Lower leg skin (tissue), 4 donors: ENCODE measurements at regions not wholly inside any gene's neighbourhood (a gene's known extent, or its start where the extent isn't known, plus 50 kb on each side); places are given as distances from the start of the nearest gene placed in this dataset.

Experiments used
- DNase-seq, 2 donors: peaks; one replicate each; pipeline ENCODE4 v3.0.0-alpha.2; 2019; ENCODE audit warnings: low spot score in 2 of 2
- H3K4me3 ChIP-seq: fragments of 200-600 bp; sonication (generic); 2 replicates; pipeline ENCODE4 v1.5.1; 2017; ENCODE audit warnings: mild to moderate bottlenecking, low read depth; ENCODE audit not compliant: poor library complexity, severe bottlenecking
- POLR2A ChIP-seq, 2 donors: fragments of 450-650 bp; IDR thresholded peaks; one replicate each; pipeline ENCODE4 v1.6.1; 2016 to 2017; ENCODE audit warnings: antibody characterized with exemption in 2 of 2, mild to moderate bottlenecking in 1 of 2, moderate library complexity in 1 of 2
- WGBS, 2 donors: methylation state at CpG; one replicate each; pipeline ENCODE4 v1.1.5; 2018; 5-methylcytosine and 5-hydroxymethylcytosine counted together
- intact Hi-C: fragments of 100-400 bp; cut with DNase I; formaldehyde crosslinking; loops from one replicate; pipeline ENCODE4 v1.15.0; 2023; ENCODE audit warnings: low total_unique reads
- TF ChIP-seq, protein P1 (sequence below), 3 donors: fragments of 450-650 bp; IDR thresholded peaks; one replicate each; pipeline ENCODE4 v1.5.1; 2016; ENCODE audit warnings: antibody characterized with exemption in 3 of 3, mild to moderate bottlenecking in 3 of 3, moderate library complexity in 2 of 3

DNA sequence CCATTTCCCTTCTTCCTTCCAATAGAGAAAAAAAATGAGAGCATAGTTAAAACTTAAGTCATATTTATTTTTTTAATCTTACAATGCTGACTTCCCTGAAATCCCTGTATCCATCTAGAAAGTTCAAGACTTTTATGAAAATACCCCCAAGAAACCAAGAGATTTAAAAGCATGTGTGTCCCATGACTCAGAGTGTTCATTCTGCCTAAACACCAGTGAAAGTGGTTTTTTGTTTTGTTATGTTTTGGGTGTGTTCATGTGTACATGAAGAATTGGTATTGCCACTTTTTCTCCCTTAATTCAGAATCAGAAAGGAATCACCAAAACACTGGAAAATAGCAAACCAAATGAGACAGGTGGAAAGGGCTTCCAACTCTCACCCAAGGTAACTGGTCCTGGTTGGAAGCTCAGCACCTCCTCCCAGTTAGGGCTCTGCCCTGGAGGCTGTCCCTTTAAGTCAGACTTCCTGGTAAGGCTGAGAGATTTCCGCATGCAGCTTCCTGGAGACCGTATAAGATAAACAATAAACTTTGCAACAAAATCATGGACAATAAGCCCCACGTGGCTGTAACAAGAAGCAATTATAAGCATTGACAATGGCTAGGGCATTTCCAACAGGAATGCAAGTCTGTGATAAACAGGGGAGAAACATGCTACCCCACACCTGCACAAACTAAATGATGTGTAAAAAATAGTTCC, 121.9 kb upstream of the ARHGEF3 start:
- WGBS, 2 donors, result 0 to 3% methylated on average over 3 of the region's 3 CpGs
- no peak overlapping the region for H3K4me3 ChIP-seq
- peak in 1 of 2 donors; percentile 34 for DNase-seq
- TF ChIP-seq POLR2A (IDR thresholded peaks at IDR 0.05), result no peak
- TF ChIP-seq, protein P1, sequence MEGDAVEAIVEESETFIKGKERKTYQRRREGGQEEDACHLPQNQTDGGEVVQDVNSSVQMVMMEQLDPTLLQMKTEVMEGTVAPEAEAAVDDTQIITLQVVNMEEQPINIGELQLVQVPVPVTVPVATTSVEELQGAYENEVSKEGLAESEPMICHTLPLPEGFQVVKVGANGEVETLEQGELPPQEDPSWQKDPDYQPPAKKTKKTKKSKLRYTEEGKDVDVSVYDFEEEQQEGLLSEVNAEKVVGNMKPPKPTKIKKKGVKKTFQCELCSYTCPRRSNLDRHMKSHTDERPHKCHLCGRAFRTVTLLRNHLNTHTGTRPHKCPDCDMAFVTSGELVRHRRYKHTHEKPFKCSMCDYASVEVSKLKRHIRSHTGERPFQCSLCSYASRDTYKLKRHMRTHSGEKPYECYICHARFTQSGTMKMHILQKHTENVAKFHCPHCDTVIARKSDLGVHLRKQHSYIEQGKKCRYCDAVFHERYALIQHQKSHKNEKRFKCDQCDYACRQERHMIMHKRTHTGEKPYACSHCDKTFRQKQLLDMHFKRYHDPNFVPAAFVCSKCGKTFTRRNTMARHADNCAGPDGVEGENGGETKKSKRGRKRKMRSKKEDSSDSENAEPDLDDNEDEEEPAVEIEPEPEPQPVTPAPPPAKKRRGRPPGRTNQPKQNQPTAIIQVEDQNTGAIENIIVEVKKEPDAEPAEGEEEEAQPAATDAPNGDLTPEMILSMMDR (IDR thresholded peaks at IDR 0.05), result no peak
- intact Hi-C loops, result no loop called here

DNA sequence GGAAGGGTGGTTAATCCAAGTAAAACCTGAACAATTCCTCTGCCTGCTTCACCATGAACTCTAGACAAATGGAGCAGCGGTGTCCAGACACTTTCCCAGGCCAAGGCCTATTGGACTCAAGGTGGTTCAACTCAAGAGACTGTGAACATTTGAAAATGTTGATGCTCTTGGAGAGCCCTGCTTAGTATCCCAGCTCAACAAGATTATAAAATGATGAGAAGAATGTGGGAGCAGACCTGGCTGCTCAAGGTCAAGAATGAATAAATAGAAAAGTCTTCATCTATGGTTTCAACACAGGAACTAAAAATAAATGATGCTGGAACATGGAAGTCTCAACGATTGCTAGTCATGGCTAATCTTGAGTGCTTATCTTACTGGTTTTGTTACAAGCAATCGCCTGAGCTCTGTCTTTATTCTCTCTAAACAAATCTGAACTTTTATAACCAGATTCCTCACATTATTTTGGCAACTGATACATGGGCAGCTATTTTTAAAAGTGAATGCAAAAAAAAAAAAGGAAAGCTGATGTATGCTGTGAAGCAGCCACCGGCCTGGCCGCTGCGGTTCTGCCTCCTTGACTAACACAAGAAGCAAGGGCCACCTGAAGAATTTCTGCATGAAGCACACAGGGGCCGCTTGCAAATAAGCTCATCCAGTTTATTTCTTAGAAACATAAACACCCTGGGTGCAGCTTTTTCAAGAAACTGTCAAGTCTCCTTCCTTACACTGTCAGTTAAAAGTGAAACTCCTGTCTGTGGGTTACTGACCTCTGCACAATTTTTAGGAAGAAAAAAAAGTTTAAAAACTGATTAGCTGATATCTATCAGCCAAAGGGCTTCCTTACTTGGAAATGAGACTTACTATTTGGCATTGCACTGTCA, 120.1 kb upstream of the ARHGEF3 start:
- WGBS, 2 donors, result 45 to 51% methylated on average over 7 of the region's 7 CpGs
- intact Hi-C loops, result no loop called here

DNA sequence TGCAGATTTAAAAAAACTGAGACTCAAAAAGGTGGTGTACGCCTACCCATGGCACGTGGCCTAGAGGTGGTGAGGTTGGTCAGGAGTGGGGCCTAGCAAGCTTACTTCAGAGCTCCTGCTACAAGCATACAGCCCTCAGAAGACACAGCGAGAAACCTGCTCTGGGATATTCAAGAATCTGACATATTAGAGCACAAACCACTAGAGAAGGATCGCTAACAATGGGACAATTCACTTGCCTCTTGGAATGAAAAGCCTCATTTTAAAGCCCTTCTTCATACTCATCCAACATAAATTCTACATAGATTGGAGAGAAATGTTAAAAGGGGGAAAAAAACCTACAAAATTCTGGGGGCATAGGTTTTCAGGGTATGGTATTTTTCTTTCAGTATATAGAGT, 118.0 kb upstream of the ARHGEF3 start:
- DNase-seq, result no peak
- TF ChIP-seq, protein P1 (IDR thresholded peaks at IDR 0.05), result no peak
- TF ChIP-seq POLR2A (IDR thresholded peaks at IDR 0.05), result no peak
- WGBS, 2 donors, result 81 to 90% methylated on average over 4 of the region's 4 CpGs
- H3K4me3 ChIP-seq, result no peak overlapping the region
- intact Hi-C loops, result no loop called here

More for the DNA sequence above, 120.1 kb upstream of the ARHGEF3 start:
- DNase-seq, result no peak
- H3K4me3 ChIP-seq, result no peak overlapping the region
- TF ChIP-seq, protein P1 (IDR thresholded peaks at IDR 0.05), result no peak
- no peak for TF ChIP-seq POLR2A (IDR thresholded peaks at IDR 0.05)

DNA sequence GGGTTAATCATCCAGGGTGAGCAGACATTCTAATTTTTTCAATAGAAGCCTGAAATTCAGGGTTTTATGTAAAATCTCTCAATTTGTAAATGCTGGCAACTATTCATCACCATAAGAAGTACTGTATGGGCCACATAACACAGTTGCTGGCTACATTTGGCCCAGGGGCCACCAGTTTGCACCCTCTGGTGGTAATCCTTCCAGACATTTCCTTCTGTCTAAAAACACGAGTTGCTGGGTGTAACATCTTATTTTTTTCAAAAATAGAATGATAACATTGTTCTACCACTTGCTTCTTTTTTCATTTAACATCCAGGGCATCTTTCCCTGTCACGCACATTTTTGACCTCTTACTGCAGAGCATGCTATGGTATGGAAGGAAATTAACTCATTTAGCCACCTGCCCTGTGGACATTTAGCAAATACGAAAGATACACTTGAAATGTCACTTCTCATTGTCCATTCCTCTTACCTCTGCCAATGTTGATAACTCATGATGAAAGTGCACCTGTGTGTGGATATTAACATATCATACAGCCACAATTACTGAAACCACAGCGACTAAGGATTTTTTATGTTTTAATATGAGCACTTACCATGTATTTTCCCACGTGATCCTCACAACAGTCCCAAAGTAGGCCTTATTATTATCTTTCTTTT, 117.5 kb upstream of the ARHGEF3 start:
- 80 to 83% methylated on average over 5 of the region's 5 CpGs for WGBS, 2 donors
- intact Hi-C loops, result no loop called here
- DNase-seq, result no peak

DNA sequence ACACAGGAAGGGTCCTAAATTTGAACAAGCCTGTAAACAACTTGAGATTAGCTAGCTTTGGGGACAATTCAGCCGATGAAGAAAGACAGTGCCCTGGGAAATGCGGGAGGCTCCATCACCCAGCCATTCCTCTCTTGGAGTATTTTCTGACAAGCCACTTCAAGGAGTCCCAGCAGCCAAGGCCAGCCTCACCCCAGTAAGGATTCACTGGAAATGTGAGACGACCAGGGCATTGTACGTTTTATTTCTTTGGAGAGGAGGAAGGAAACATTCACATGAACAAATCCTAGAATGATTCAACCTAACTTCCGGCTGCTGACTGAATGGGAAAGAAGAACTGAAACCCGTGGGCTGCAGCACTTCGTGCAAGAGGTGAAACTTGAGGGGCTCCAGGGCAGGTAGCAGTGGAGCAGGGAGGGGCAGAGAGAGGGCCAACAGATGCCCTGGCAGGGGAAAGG, 116.4 kb upstream of the ARHGEF3 start:
- DNase-seq, result no peak
- WGBS, 2 donors, result 70 to 79% methylated on average over 7 of the region's 7 CpGs
- H3K4me3 ChIP-seq, result no peak overlapping the region
- intact Hi-C loops, result no loop called here
- no peak for TF ChIP-seq POLR2A (IDR thresholded peaks at IDR 0.05)
- TF ChIP-seq, protein P1 (IDR thresholded peaks at IDR 0.05), result no peak

More for the DNA sequence above, 117.5 kb upstream of the ARHGEF3 start:
- H3K4me3 ChIP-seq, result no peak overlapping the region
- TF ChIP-seq POLR2A (IDR thresholded peaks at IDR 0.05), result no peak
- TF ChIP-seq, protein P1 (IDR thresholded peaks at IDR 0.05), result no peak
